CD14-positive monocyte (primary cell): ENCODE measurements at regions not wholly inside any gene's neighbourhood (a gene's known extent, or its start where the extent isn't known, plus 50 kb on each side); places are given as distances from the start of the nearest gene placed in this dataset.

Experiments
- DNase-seq, 3 donors: peaks; one replicate each; pipeline ENCODE4 v3.0.0-alpha.2; 2011 to 2022
- H2AFZ ChIP-seq: 2 replicates; pipeline ENCODE4 v1.6.0; 2012; ENCODE audit warnings: mild to moderate bottlenecking, low read depth, low read length, inconsistent platforms; ENCODE audit not compliant: insufficient read depth, poor library complexity, severe bottlenecking
- H3K27ac ChIP-seq, 2 donors: 1 replicate in 1 of 2; 2 replicates in 1 of 2; pipeline ENCODE4 v1.5.1; 2012 to 2013; ENCODE audit warnings: low read length in 2 of 2, control low read depth in 1 of 2, inconsistent platforms in 1 of 2, low read depth in 1 of 2, mild to moderate bottlenecking in 1 of 2
- H3K27me3 ChIP-seq, 2 donors: one replicate each; pipeline versions ENCODE4 v1.6.0 to v1.6.1; 2011 to 2013; ENCODE audit warnings: low read length in 2 of 2; ENCODE audit not compliant: control insufficient read depth in 2 of 2, insufficient read depth in 2 of 2
- H3K36me3 ChIP-seq, 2 donors: replicated peaks in 1 of 2; 1 replicate in 1 of 2; 2 replicates in 1 of 2; pipeline versions ENCODE4 v1.5.1 to v1.6.1; 2012 to 2013; ENCODE audit warnings: low read length in 2 of 2, control low read depth in 1 of 2, inconsistent platforms in 1 of 2, mild to moderate bottlenecking in 1 of 2; ENCODE audit not compliant: insufficient read depth in 2 of 2, control insufficient read depth in 1 of 2
- H3K4me1 ChIP-seq, 2 donors: 1 replicate in 1 of 2; 2 replicates in 1 of 2; pipeline versions ENCODE4 v1.5.1 to v1.6.1; 2012 to 2013; ENCODE audit warnings: low read length in 2 of 2, control low read depth in 1 of 2, inconsistent platforms in 1 of 2, mild to moderate bottlenecking in 1 of 2, moderate library complexity in 1 of 2; ENCODE audit not compliant: insufficient read depth in 2 of 2, control insufficient read depth in 1 of 2
- H3K4me2 ChIP-seq: replicated peaks from 2 replicates; pipeline ENCODE3; 2012; ENCODE audit warnings: low read length, moderate library complexity, mild to moderate bottlenecking; ENCODE audit not compliant: poor library complexity, severe bottlenecking; ENCODE audit errors: extremely low read depth
- H3K4me3 ChIP-seq, 3 experiments: fragments of 200-600 bp in 1 of 3; sonication (generic) in 1 of 3; replicated peaks in 1 of 3; 1 replicate in 2 of 3; 2 replicates in 1 of 3; pipeline ENCODE4 v1.5.1; 2011 to 2013; ENCODE audit warnings: low read length in 3 of 3, mild to moderate bottlenecking in 3 of 3, control low read depth in 2 of 3, low read depth in 2 of 3, inconsistent platforms in 1 of 3, moderate library complexity in 1 of 3
- H3K79me2 ChIP-seq: 2 replicates; pipeline ENCODE4 v1.6.0; 2012; ENCODE audit warnings: mild to moderate bottlenecking, control low read depth, inconsistent platforms, low read length, moderate library complexity; ENCODE audit not compliant: insufficient read depth
- H3K9ac ChIP-seq: 2 replicates; pipeline ENCODE4 v1.6.0; 2017; ENCODE audit warnings: low read length, mild to moderate bottlenecking; ENCODE audit not compliant: insufficient read depth, poor library complexity, severe bottlenecking
- H3K9me3 ChIP-seq, 2 donors: replicated peaks in 1 of 2; 1 replicate in 1 of 2; 2 replicates in 1 of 2; pipeline versions ENCODE4 v1.5.1 to v1.6.1; 2012 to 2013; ENCODE audit warnings: low read length in 2 of 2, control low read depth in 1 of 2; ENCODE audit not compliant: control insufficient read depth in 1 of 2, insufficient read depth in 1 of 2
- H4K20me1 ChIP-seq: 2 replicates; pipeline ENCODE4 v1.6.0; 2012; ENCODE audit warnings: mild to moderate bottlenecking, low read length, control low read depth, moderate library complexity; ENCODE audit not compliant: insufficient read depth
- H3K27ac Mint-ChIP-seq, 7 donors: one replicate each; pipeline ENCODE4 v1.8.0; 2020; ENCODE audit warnings: mild to moderate bottlenecking in 7 of 7, mixed read lengths in 7 of 7, moderate library complexity in 6 of 7, inconsistent platforms in 2 of 7
- H3K27me3 Mint-ChIP-seq, 3 donors: one replicate each; pipeline ENCODE4 v1.8.0; 2021 to 2022; ENCODE audit warnings: low read depth in 3 of 3, mild to moderate bottlenecking in 3 of 3, mixed read lengths in 3 of 3, moderate library complexity in 3 of 3, inconsistent platforms in 1 of 3
- H3K36me3 Mint-ChIP-seq, 2 donors: one replicate each; pipeline ENCODE4 v1.8.0; 2020; ENCODE audit warnings: mixed read lengths in 2 of 2, inconsistent platforms in 1 of 2, mild to moderate bottlenecking in 1 of 2
- H3K4me1 Mint-ChIP-seq: one replicate; pipeline ENCODE4 v1.8.0; 2020; ENCODE audit warnings: mild to moderate bottlenecking, mixed read lengths
- H3K4me3 Mint-ChIP-seq, 2 donors: one replicate each; pipeline ENCODE4 v1.8.0; 2020; ENCODE audit warnings: mild to moderate bottlenecking in 2 of 2, mixed read lengths in 2 of 2, moderate library complexity in 1 of 2
- H3K9me3 Mint-ChIP-seq, 7 donors: one replicate each; pipeline ENCODE4 v1.8.0; 2020 to 2022; ENCODE audit warnings: mixed read lengths in 7 of 7, mild to moderate bottlenecking in 6 of 7, moderate library complexity in 6 of 7, inconsistent platforms in 2 of 7
- WGBS: methylation state at CpG from one replicate; pipeline ENCODE4 v1.1.5; 2013; ENCODE audit warnings: missing lambda C conversion rate; ENCODE audit not compliant: insufficient coverage; 5-methylcytosine and 5-hydroxymethylcytosine counted together
- intact Hi-C, 2 donors: fragments of 100-400 bp; cut with micrococcal nuclease; formaldehyde crosslinking; loops; one replicate each; pipeline versions ENCODE4 v1.15.0 to v1.15.1; 2023
- TF ChIP-seq, protein P1 (sequence below): fragments of 200-600 bp; IDR thresholded peaks from one replicate; pipeline ENCODE4 v1.8.0; 2022; ENCODE audit warnings: antibody characterized with exemption, mild to moderate bottlenecking

DNA sequence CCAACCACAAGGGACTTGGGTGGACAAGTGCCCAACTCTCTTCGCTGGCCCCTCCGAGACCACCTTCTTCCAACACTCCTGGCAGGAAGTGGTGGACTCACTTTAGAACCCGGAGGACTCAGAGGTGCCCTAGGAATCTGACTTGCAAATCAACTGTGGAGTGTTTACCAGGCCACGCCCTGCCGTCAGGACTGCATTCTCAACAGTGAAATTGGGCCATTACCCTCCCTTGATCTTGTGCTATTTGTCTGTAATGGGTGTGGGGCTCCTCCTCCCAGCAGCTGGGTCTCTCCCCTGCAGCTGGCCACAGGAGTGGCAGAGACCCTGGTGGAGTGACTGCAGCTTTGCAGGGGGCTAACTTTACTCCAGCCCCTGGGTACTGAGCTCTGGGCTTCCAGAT is 212.2 kb upstream of the RPL38 start:
- Histone ChIP-seq H3K9ac (no peak overlapping the region), H3K4me2 (no peak overlapping the region), H3K9me3 (no peaks in the 10 kb centered on the region), H3K27me3 (no peaks in the 10 kb centered on the region), H3K4me3 (no peak overlapping the region), H4K20me1 (no peaks in the 10 kb centered on the region), H3K79me2 (no peaks in the 10 kb centered on the region), H3K36me3 (no peaks in the 10 kb centered on the region), H2AFZ (no peak overlapping the region), H3K27ac (no peak overlapping the region), H3K4me1 (no peaks in the 10 kb centered on the region)
- no peak overlapping the region for H3K27ac Mint-ChIP-seq
- 82% methylated on average over 3 of the region's 5 CpGs for WGBS
- no peak for DNase-seq
- peaks cover 0 to 2% (median 0%) of the 10 kb centered on the region in 7 donors for H3K9me3 Mint-ChIP-seq
- peaks cover 5% of the 10 kb centered on the region in 3 donors for H3K27me3 Mint-ChIP-seq
- H3K4me1 Mint-ChIP-seq, result no peaks in the 10 kb centered on the region
- intact Hi-C loops, result no loop called here
- TF ChIP-seq, protein P1, sequence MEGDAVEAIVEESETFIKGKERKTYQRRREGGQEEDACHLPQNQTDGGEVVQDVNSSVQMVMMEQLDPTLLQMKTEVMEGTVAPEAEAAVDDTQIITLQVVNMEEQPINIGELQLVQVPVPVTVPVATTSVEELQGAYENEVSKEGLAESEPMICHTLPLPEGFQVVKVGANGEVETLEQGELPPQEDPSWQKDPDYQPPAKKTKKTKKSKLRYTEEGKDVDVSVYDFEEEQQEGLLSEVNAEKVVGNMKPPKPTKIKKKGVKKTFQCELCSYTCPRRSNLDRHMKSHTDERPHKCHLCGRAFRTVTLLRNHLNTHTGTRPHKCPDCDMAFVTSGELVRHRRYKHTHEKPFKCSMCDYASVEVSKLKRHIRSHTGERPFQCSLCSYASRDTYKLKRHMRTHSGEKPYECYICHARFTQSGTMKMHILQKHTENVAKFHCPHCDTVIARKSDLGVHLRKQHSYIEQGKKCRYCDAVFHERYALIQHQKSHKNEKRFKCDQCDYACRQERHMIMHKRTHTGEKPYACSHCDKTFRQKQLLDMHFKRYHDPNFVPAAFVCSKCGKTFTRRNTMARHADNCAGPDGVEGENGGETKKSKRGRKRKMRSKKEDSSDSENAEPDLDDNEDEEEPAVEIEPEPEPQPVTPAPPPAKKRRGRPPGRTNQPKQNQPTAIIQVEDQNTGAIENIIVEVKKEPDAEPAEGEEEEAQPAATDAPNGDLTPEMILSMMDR, result no peak
- no peaks in the 10 kb centered on the region for H3K36me3 Mint-ChIP-seq
- H3K4me3 Mint-ChIP-seq, result no peak overlapping the region

DNA sequence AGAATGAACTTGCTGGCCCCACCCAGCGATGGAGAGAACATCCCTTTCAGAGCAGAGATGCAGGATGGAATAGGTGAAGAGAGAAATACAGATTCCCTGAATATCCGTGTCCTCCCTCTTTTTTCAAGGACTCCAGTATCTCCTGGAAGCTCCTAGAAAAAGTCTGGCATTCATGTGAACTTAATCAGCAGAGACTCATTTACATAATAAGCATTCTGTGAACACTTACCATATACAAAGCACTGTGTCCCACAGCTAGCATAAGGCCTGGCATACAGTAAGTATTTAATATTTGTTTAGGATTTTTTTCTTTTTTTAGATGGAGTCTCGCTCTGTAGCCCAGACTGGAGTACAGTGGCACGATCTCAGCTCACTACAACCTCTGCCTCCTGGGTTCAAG is 208.5 kb upstream of the RPL38 start:
- Mint-ChIP-seq H3K9me3 (peaks cover 0 to 1% (median 0%) of the 10 kb centered on the region in 7 donors), H3K4me3 (no peak overlapping the region), H3K27me3 (peaks cover 7 to 14% (median 12%) of the 10 kb centered on the region in 3 donors), H3K27ac (no peak overlapping the region), H3K36me3 (no peaks in the 10 kb centered on the region), H3K4me1 (peaks cover 4% of the 10 kb centered on the region)
- Histone ChIP-seq H3K27me3 (no peaks in the 10 kb centered on the region), H3K4me2 (no peak overlapping the region), H3K27ac (no peak overlapping the region), H3K4me3 (no peak overlapping the region), H4K20me1 (no peaks in the 10 kb centered on the region), H2AFZ (no peak overlapping the region), H3K9ac (no peak overlapping the region), H3K36me3 (no peaks in the 10 kb centered on the region), H3K9me3 (no peaks in the 10 kb centered on the region), H3K4me1 (no peaks in the 10 kb centered on the region), H3K79me2 (no peaks in the 10 kb centered on the region)
- TF ChIP-seq, protein P1, result no peak
- no CpG with 5 or more reads among the region's 4 CpGs for WGBS
- DNase-seq, result no peak
- intact Hi-C loops, result no loop called here
